ENCODE measurements at regions not wholly inside any gene's neighbourhood (a gene's known extent, or its start where the extent isn't known, plus 50 kb on each side); places are given as distances from the start of the nearest gene placed in this dataset.

DNA sequence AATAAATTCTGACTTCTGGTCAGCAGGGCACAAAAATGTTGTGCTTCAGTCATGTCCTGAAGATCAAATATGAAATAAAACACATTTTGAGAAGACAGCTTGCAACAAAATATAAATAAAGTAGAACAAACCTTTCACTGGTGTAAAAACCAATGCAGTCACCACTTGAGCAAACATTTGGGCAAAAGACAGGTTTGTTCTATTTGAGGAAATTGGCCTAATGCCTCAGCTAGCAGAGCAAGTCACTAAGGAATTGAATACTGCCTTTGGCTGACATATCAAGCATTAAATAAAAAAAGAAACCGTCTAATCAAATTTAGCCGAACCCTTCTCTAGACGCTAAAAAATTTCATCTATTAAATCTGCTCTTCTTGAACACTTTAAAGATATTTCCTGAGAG, 475.4 kb upstream of the CNTN3 start:
- ATAC-seq, result no peak
- H3K9me3 ChIP-seq, result no peaks in the 10 kb centered on the region
- intact Hi-C loops (cut with DNase I), result no loop called here
- TF ChIP-seq, protein P1, sequence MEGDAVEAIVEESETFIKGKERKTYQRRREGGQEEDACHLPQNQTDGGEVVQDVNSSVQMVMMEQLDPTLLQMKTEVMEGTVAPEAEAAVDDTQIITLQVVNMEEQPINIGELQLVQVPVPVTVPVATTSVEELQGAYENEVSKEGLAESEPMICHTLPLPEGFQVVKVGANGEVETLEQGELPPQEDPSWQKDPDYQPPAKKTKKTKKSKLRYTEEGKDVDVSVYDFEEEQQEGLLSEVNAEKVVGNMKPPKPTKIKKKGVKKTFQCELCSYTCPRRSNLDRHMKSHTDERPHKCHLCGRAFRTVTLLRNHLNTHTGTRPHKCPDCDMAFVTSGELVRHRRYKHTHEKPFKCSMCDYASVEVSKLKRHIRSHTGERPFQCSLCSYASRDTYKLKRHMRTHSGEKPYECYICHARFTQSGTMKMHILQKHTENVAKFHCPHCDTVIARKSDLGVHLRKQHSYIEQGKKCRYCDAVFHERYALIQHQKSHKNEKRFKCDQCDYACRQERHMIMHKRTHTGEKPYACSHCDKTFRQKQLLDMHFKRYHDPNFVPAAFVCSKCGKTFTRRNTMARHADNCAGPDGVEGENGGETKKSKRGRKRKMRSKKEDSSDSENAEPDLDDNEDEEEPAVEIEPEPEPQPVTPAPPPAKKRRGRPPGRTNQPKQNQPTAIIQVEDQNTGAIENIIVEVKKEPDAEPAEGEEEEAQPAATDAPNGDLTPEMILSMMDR (IDR thresholded peaks at IDR 0.05), result no peak
- no peaks in the 10 kb centered on the region for H3K36me3 ChIP-seq
- no peaks in the 10 kb centered on the region for H3K27me3 ChIP-seq (ENCODE audit: low read depth)
- H3K27ac ChIP-seq, result no peak overlapping the region
- H3K4me3 ChIP-seq, result no peak overlapping the region
- H3K4me1 ChIP-seq, result no peaks in the 10 kb centered on the region
- DNase-seq, result no peak

DNA sequence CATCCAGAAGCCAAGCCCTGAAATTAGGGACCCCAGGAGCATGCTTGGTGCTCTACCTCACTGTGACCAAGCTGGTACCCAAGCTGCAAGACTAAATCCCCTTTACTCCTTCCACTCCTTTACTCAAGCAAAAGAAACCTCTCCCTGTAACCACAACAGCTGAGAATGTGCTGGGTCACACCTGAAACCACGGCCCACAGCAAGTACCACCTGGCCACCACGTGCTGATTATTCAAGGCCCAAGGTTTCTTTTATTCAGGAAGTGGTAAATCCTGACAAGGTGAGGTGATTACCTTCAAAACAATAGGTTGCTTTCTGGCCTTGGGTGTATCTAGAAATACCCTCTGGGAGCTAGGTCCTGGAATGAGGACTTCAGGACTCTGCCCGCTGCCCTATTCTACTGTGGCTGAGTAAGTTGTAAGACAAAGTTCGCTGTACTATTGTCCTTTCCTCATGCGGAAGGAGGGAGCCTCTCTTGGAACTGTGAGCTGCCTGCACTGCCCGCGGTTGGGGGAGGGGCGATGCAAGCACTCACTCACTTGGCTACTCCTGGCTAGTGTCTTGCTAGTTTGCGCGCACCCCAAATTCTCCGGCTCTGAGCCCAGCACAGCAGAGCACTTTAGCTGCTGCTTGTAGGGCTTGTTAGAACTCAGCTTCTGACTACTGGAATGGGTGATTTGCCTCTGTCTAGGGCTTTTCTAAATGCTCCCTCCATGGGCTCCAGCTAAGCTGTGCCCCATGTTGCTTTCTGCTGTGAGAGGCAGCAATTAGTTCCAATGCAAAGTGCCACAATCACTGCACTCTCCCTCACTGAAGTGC, 487.1 kb upstream of the CNTN3 start:
- ATAC-seq (no peak), DNase-seq (no peak)
- H3K27ac ChIP-seq, result no peak overlapping the region
- TF ChIP-seq, protein P1 (IDR thresholded peaks at IDR 0.05), result no peak
- no peak overlapping the region for H3K4me3 ChIP-seq
- H3K27me3 ChIP-seq (ENCODE audit: low read depth), result no peaks in the 10 kb centered on the region
- no peaks in the 10 kb centered on the region for H3K4me1 ChIP-seq
- H3K36me3 ChIP-seq, result no peaks in the 10 kb centered on the region
- H3K9me3 ChIP-seq, result peaks cover 7% of the 10 kb centered on the region
- intact Hi-C loops (cut with DNase I), result no loop called here

DNA sequence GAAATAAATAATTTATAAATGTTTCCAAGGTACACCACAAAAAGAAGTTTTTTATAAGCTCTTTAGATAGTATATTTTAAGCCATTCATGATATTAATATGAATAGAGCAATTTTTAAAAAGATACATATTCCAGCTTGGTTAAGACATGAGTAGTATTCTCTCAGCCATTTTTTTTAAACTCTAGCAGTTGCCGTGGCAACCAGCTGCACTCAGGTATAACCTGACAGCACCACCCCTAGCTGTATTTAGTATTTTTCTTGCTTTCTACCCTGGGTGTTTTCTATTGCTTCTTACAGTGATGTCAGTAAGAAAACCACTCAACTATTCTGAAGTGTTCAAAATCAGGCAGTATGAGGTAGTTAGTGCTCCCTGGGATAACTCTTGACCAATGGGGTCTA, 496.3 kb upstream of the CNTN3 start:
- no peak overlapping the region for H3K4me3 ChIP-seq
- intact Hi-C loops (cut with DNase I), result no loop called here
- H3K27ac ChIP-seq, result no peak overlapping the region
- H3K36me3 ChIP-seq, result no peaks in the 10 kb centered on the region
- TF ChIP-seq, protein P1 (IDR thresholded peaks at IDR 0.05), result no peak
- no peak for DNase-seq
- ATAC-seq, result no peak
- H3K27me3 ChIP-seq (ENCODE audit: low read depth), result no peaks in the 10 kb centered on the region
- H3K4me1 ChIP-seq, result no peaks in the 10 kb centered on the region
- no peaks in the 10 kb centered on the region for H3K9me3 ChIP-seq

DNA sequence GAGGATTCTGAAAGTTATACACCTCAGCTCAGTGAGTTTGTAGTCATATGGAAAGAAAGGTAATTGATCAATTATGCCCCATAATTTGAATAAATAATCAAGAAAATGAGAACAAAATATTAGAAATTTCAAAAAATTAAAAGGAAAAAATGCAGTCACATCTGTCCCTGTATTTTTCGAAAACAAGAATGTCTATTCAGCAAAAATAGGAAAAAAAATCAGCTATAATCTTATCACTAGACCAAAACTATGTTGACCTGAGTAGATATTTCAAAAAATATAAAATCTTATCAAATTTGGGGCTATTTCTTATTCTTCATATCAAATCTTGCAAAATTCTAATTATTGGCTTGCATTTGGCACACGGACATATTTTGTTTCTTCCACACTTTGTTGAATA, 501.2 kb upstream of the CNTN3 start:
- Histone ChIP-seq H3K4me1 (no peaks in the 10 kb centered on the region), H3K9me3 (no peaks in the 10 kb centered on the region), H3K27me3 (ENCODE audit: low read depth) (no peaks in the 10 kb centered on the region), H3K36me3 (no peaks in the 10 kb centered on the region), H3K27ac (no peak overlapping the region), H3K4me3 (no peak overlapping the region)
- TF ChIP-seq, protein P1 (IDR thresholded peaks at IDR 0.05), result no peak
- DNase-seq (no peak), ATAC-seq (no peak)
- intact Hi-C loops (cut with DNase I), result no loop called here

DNA sequence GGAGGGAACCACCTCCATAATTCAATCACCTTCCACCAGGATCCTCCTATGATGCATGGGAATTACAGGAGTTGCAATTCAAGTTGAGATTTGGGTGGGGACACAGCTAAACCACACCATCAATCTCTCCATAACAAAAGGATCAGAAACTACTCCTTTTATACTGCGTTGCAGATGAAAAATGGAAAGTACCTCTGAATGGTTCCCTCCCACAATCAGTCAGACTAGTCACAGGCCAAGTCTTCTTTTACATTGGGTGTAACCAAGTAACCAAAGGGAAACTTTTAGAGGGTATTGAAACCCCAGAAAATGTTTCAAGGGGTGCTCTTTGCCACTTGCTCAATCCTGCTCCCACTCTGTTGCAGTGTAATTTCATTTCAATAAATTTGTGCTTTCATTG, 504.3 kb upstream of the CNTN3 start:
- H3K9me3 ChIP-seq, result no peaks in the 10 kb centered on the region
- no peaks in the 10 kb centered on the region for H3K4me1 ChIP-seq
- intact Hi-C loops (cut with DNase I), result no loop called here
- ATAC-seq, result no peak
- no peaks in the 10 kb centered on the region for H3K36me3 ChIP-seq
- TF ChIP-seq, protein P1 (IDR thresholded peaks at IDR 0.05), result no peak
- H3K27me3 ChIP-seq (ENCODE audit: low read depth), result no peaks in the 10 kb centered on the region
- no peak overlapping the region for H3K4me3 ChIP-seq
- DNase-seq, result no peak
- H3K27ac ChIP-seq, result no peak overlapping the region

Measured in lower lobe of right lung (tissue), 2 donors.